GM23338 (cell line): ENCODE measurements at regions not wholly inside any gene's neighbourhood (a gene's known extent, or its start where the extent isn't known, plus 50 kb on each side); places are given as distances from the start of the nearest gene placed in this dataset.
A peak's percentile ranks its signal among the peaks of the same experiment; 100 is the strongest.

Source experiments
- ATAC-seq: fragments of 200-7000 bp; cut with Tn5 transposase; 3 replicates; pipeline ENCODE4 v1.9.1; 2020
- DNase-seq: peaks from one replicate; pipeline ENCODE4 v3.0.0-alpha.2; 2015; ENCODE audit warnings: low spot score
- H2AFZ ChIP-seq: fragments of 200-600 bp; sonication (generic); 2 replicates; pipeline ENCODE4 v1.8.0; 2016; ENCODE audit warnings: antibody characterized with exemption, mild to moderate bottlenecking, moderate library complexity
- H3F3A ChIP-seq: fragments of 200-600 bp; sonication (generic); replicated peaks from 2 replicates; pipeline ENCODE4 v1.8.0; 2017; ENCODE audit warnings: antibody characterized with exemption, mixed run types, low read depth
- H3K27ac ChIP-seq: fragments of 200-600 bp; sonication (generic); 2 replicates; pipeline ENCODE4 v1.6.1; 2016; ENCODE audit warnings: low read depth
- H3K27me3 ChIP-seq: fragments of 200-600 bp; sonication (generic); 2 replicates; pipeline ENCODE4 v1.8.0; 2016; ENCODE audit warnings: mild to moderate bottlenecking, mixed run types, moderate library complexity; ENCODE audit not compliant: insufficient read depth
- H3K36me3 ChIP-seq: fragments of 200-600 bp; sonication (generic); 2 replicates; pipeline ENCODE4 v1.8.0; 2016; ENCODE audit warnings: mild to moderate bottlenecking; ENCODE audit not compliant: insufficient read depth
- H3K4me1 ChIP-seq: fragments of 200-600 bp; sonication (generic); 2 replicates; pipeline ENCODE4 v1.8.0; 2016; ENCODE audit warnings: mild to moderate bottlenecking, moderate library complexity; ENCODE audit not compliant: insufficient read depth
- H3K4me2 ChIP-seq: fragments of 200-600 bp; sonication (generic); 2 replicates; pipeline ENCODE4 v1.7.1; 2017; ENCODE audit warnings: mixed run types
- H3K4me3 ChIP-seq: fragments of 200-600 bp; sonication (generic); 2 replicates; pipeline ENCODE4 v1.6.1; 2016; ENCODE audit warnings: mixed run types
- H3K79me2 ChIP-seq: fragments of 200-600 bp; sonication (generic); replicated peaks from 2 replicates; pipeline ENCODE4 v1.8.0; 2017; ENCODE audit warnings: mild to moderate bottlenecking; ENCODE audit not compliant: insufficient read depth
- H3K9me2 ChIP-seq: fragments of 200-600 bp; sonication (generic); 2 replicates; pipeline ENCODE4 v1.8.0; 2017; ENCODE audit not compliant: insufficient read depth
- H4K20me1 ChIP-seq: fragments of 200-600 bp; sonication (generic); replicated peaks from 2 replicates; pipeline ENCODE4 v1.8.0; 2017; ENCODE audit warnings: mild to moderate bottlenecking; ENCODE audit not compliant: insufficient read depth
- H3K27ac Mint-ChIP-seq: 2 replicates; pipeline ENCODE4 v1.8.0; 2020; ENCODE audit warnings: inconsistent platforms, mild to moderate bottlenecking, moderate library complexity, mixed read lengths
- H3K27me3 Mint-ChIP-seq: 3 replicates; pipeline ENCODE4 v1.8.0; 2022; ENCODE audit warnings: low read depth, mild to moderate bottlenecking, moderate library complexity, mixed read lengths, inconsistent platforms; ENCODE audit not compliant: insufficient read depth, poor library complexity
- H3K36me3 Mint-ChIP-seq: 3 replicates; pipeline ENCODE4 v1.8.0; 2021; ENCODE audit warnings: low read depth, mild to moderate bottlenecking, inconsistent platforms, moderate library complexity, mixed read lengths
- H3K4me1 Mint-ChIP-seq: 3 replicates; pipeline ENCODE4 v1.8.0; 2020; ENCODE audit warnings: mild to moderate bottlenecking, inconsistent platforms, mixed read lengths
- H3K4me3 Mint-ChIP-seq: 3 replicates; pipeline ENCODE4 v1.8.0; 2021; ENCODE audit warnings: moderate library complexity, mild to moderate bottlenecking, inconsistent platforms, mixed read lengths
- H3K9me3 Mint-ChIP-seq: 3 replicates; pipeline ENCODE4 v1.8.0; 2020; ENCODE audit warnings: moderate library complexity, mild to moderate bottlenecking, inconsistent platforms, mixed read lengths
- JUNB ChIP-seq: IDR thresholded peaks from one replicate; pipeline ENCODE4 v1.6.1; 2016; ENCODE audit warnings: antibody characterized with exemption; ENCODE audit not compliant: unreplicated experiment
- NANOG ChIP-seq: IDR thresholded peaks from 2 replicates; pipeline ENCODE4 v1.6.1; 2016; ENCODE audit warnings: antibody characterized with exemption, borderline replicate concordance
- STAT1 ChIP-seq: IDR thresholded peaks from one replicate; pipeline ENCODE4 v1.6.1; 2016; ENCODE audit warnings: antibody characterized with exemption; ENCODE audit not compliant: unreplicated experiment
- ZNF114 ChIP-seq: fragments of 250-450 bp; sonication (Bioruptor Pico); IDR thresholded peaks from 2 replicates; pipeline ENCODE4 v1.5.0; 2020; ENCODE audit warnings: mild to moderate bottlenecking, moderate library complexity
- ZNF331 ChIP-seq: fragments of 250-450 bp; sonication (Bioruptor Pico); IDR thresholded peaks from 2 replicates; pipeline ENCODE4 v1.5.0; 2020; ENCODE audit warnings: low read depth, mild to moderate bottlenecking, moderate library complexity
- TF ChIP-seq, protein P1 (sequence below), 2 experiments: fragments of 200-600 bp in 1 of 2; sonication (generic) in 1 of 2; conservative IDR thresholded peaks; 2 replicates each; pipeline versions ENCODE4 v1.5.1 to v1.6.1; 2016 to 2017; ENCODE audit warnings: antibody characterized with exemption in 2 of 2, low read depth in 2 of 2, mild to moderate bottlenecking in 2 of 2, moderate library complexity in 1 of 2
- TF ChIP-seq, protein P2 (sequence below): fragments of 250-450 bp; sonication (Bioruptor Pico); IDR thresholded peaks from 2 replicates; pipeline ENCODE4 v1.5.0; 2020; ENCODE audit warnings: mild to moderate bottlenecking, moderate library complexity

DNA sequence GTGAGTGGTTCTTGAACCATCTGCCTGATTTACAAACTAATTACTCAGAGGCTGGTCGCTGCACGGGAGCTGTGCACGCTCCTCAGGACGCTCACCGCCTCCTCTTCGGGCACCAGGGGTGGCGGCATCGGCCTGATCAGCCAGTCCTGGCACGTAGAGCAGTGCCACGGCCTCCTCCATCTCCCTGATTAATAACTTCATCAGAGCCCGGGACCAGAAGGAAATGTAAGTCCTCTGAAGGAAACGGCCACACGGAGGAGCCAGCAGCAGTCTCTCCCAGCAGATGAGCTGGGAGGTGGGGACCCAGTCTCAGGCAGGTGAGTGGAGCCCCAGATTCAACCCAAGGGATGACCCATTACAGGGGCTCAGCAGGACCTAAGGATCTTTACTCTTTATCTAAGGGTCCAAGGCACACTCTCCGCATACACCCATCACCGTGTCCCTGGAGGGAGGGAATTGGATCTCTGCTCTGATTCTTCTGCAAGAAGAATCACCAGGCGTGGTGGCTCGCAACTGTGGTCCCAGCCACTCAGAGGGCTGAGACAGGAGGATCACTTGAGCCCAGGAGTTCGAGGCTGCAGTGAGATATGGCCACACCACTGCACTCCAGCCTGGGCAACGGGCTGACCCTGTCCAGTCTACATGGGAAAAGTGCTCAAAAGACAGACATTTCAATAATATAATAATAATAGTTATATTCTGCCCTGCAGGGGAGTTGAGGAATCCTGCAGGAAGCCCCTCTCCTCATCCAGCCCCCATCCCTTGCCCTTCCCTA is 366.5 kb downstream of the SEC14L1 start:
- Mint-ChIP-seq H3K36me3 (no peaks in the 10 kb centered on the region; the same call in 2 of the 3 replicates), H3K9me3 (peaks cover 13% of the 10 kb centered on the region), H3K4me1 (peaks cover 22% of the 10 kb centered on the region), H3K27ac (no peak overlapping the region), H3K27me3 (peaks cover 17% of the 10 kb centered on the region), H3K4me3 (no peak overlapping the region)
- ATAC-seq (peak; percentile 40), DNase-seq (peak; percentile 62)
- no peaks in the 10 kb centered on the region for H3F3A ChIP-seq
- peaks cover 10% of the 10 kb centered on the region for H3K9me2 ChIP-seq
- no peaks in the 10 kb centered on the region for H3K27me3 ChIP-seq
- no peaks in the 10 kb centered on the region for H3K36me3 ChIP-seq
- no peaks in the 10 kb centered on the region for H3K79me2 ChIP-seq
- no peak overlapping the region for H3K27ac ChIP-seq
- peaks cover 13% of the 10 kb centered on the region for H3K4me1 ChIP-seq
- no peaks in the 10 kb centered on the region for H4K20me1 ChIP-seq
- TF ChIP-seq, protein P1, sequence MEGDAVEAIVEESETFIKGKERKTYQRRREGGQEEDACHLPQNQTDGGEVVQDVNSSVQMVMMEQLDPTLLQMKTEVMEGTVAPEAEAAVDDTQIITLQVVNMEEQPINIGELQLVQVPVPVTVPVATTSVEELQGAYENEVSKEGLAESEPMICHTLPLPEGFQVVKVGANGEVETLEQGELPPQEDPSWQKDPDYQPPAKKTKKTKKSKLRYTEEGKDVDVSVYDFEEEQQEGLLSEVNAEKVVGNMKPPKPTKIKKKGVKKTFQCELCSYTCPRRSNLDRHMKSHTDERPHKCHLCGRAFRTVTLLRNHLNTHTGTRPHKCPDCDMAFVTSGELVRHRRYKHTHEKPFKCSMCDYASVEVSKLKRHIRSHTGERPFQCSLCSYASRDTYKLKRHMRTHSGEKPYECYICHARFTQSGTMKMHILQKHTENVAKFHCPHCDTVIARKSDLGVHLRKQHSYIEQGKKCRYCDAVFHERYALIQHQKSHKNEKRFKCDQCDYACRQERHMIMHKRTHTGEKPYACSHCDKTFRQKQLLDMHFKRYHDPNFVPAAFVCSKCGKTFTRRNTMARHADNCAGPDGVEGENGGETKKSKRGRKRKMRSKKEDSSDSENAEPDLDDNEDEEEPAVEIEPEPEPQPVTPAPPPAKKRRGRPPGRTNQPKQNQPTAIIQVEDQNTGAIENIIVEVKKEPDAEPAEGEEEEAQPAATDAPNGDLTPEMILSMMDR (conservative IDR thresholded peaks at IDR 0.05; ENCODE audit: low read depth in 2 of 2): peak; percentile 26 to 61; a peak in 3 of 4 replicates
- TF ChIP-seq NANOG: no peak
- H3K4me2 ChIP-seq: no peak overlapping the region
- no peak overlapping the region for H3K4me3 ChIP-seq
- H2AFZ ChIP-seq: no peak overlapping the region

DNA sequence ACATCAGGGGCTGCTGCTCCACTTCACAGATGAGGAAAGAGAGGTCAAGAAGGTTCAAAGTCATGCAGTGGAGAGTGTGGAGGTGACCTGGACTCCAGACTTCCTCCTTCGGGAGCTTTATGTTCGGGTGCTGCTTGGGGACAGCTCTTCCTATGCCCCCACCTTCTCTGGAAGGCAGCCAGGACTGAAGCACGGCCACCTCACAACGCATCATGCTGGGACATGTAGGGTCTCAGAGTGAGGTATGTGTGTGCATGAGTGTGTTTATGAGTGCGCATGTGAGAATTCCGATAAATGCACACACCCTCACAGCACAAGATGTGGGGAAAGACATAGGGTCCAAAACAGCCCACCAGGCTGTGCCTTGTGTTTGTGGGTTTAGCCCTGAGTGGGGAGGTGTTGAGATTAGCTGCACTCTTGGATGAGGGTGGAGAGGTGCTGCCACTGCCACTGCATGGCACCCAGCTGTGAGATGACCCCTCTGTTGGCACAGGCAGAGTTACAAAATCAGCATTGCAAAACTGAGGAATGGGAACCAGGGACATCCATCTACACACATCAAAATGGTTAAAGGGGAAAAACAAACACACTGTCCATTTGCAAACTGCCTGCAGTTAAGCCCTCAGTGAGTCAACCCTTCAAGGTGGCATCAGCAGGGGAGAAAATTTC is 367.4 kb downstream of the SEC14L1 start:
- Histone ChIP-seq H3F3A (no peaks in the 10 kb centered on the region), H4K20me1 (no peaks in the 10 kb centered on the region), H3K27ac (no peak overlapping the region), H3K9me2 (peaks cover 10% of the 10 kb centered on the region), H3K4me2 (no peak overlapping the region), H3K79me2 (no peaks in the 10 kb centered on the region), H3K4me1 (peaks cover 13% of the 10 kb centered on the region), H2AFZ (no peak overlapping the region), H3K36me3 (no peaks in the 10 kb centered on the region), H3K27me3 (no peaks in the 10 kb centered on the region), H3K4me3 (no peak overlapping the region)
- peaks cover 19% of the 10 kb centered on the region for H3K4me1 Mint-ChIP-seq
- no peaks in the 10 kb centered on the region for H3K36me3 Mint-ChIP-seq
- DNase-seq: no peak
- H3K27me3 Mint-ChIP-seq: peaks cover 11% of the 10 kb centered on the region
- TF ChIP-seq, protein P2, sequence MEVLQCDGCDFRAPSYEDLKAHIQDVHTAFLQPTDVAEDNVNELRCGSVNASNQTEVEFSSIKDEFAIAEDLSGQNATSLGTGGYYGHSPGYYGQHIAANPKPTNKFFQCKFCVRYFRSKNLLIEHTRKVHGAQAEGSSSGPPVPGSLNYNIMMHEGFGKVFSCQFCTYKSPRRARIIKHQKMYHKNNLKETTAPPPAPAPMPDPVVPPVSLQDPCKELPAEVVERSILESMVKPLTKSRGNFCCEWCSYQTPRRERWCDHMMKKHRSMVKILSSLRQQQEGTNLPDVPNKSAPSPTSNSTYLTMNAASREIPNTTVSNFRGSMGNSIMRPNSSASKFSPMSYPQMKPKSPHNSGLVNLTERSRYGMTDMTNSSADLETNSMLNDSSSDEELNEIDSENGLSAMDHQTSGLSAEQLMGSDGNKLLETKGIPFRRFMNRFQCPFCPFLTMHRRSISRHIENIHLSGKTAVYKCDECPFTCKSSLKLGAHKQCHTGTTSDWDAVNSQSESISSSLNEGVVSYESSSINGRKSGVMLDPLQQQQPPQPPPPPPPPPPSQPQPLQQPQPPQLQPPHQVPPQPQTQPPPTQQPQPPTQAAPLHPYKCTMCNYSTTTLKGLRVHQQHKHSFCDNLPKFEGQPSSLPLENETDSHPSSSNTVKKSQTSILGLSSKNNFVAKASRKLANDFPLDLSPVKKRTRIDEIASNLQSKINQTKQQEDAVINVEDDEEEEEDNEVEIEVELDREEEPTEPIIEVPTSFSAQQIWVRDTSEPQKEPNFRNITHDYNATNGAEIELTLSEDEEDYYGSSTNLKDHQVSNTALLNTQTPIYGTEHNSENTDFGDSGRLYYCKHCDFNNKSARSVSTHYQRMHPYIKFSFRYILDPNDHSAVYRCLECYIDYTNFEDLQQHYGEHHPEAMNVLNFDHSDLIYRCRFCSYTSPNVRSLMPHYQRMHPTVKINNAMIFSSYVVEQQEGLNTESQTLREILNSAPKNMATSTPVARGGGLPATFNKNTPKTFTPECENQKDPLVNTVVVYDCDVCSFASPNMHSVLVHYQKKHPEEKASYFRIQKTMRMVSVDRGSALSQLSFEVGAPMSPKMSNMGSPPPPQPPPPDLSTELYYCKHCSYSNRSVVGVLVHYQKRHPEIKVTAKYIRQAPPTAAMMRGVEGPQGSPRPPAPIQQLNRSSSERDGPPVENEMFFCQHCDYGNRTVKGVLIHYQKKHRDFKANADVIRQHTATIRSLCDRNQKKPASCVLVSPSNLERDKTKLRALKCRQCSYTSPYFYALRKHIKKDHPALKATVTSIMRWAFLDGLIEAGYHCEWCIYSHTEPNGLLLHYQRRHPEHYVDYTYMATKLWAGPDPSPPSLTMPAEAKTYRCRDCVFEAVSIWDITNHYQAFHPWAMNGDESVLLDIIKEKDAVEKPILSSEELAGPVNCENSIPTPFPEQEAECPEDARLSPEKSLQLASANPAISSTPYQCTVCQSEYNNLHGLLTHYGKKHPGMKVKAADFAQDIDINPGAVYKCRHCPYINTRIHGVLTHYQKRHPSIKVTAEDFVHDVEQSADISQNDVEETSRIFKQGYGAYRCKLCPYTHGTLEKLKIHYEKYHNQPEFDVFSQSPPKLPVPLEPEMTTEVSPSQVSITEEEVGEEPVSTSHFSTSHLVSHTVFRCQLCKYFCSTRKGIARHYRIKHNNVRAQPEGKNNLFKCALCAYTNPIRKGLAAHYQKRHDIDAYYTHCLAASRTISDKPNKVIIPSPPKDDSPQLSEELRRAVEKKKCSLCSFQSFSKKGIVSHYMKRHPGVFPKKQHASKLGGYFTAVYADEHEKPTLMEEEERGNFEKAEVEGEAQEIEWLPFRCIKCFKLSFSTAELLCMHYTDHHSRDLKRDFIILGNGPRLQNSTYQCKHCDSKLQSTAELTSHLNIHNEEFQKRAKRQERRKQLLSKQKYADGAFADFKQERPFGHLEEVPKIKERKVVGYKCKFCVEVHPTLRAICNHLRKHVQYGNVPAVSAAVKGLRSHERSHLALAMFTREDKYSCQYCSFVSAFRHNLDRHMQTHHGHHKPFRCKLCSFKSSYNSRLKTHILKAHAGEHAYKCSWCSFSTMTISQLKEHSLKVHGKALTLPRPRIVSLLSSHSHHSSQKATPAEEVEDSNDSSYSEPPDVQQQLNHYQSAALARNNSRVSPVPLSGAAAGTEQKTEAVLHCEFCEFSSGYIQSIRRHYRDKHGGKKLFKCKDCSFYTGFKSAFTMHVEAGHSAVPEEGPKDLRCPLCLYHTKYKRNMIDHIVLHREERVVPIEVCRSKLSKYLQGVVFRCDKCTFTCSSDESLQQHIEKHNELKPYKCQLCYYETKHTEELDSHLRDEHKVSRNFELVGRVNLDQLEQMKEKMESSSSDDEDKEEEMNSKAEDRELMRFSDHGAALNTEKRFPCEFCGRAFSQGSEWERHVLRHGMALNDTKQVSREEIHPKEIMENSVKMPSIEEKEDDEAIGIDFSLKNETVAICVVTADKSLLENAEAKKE: no peak
- no peak for TF ChIP-seq JUNB
- TF ChIP-seq STAT1: no peak
- TF ChIP-seq ZNF114: no peak
- TF ChIP-seq NANOG: no peak
- no peak for TF ChIP-seq ZNF331
- TF ChIP-seq, protein P1 (conservative IDR thresholded peaks at IDR 0.05; ENCODE audit: low read depth in 2 of 2): no peak
- H3K27ac Mint-ChIP-seq: no peak overlapping the region
- no peak for ATAC-seq
- H3K9me3 Mint-ChIP-seq: peaks cover 20% of the 10 kb centered on the region
- no peak overlapping the region for H3K4me3 Mint-ChIP-seq
